ENCODE measurements at regions not wholly inside any gene's neighbourhood (a gene's known extent, or its start where the extent isn't known, plus 50 kb on each side); places are given as distances from the start of the nearest gene placed in this dataset.

GRCh38 chr7:106597751-106598546 is 63.0 kb downstream of the CCDC71L start:
- TF ChIP-seq, protein P1, sequence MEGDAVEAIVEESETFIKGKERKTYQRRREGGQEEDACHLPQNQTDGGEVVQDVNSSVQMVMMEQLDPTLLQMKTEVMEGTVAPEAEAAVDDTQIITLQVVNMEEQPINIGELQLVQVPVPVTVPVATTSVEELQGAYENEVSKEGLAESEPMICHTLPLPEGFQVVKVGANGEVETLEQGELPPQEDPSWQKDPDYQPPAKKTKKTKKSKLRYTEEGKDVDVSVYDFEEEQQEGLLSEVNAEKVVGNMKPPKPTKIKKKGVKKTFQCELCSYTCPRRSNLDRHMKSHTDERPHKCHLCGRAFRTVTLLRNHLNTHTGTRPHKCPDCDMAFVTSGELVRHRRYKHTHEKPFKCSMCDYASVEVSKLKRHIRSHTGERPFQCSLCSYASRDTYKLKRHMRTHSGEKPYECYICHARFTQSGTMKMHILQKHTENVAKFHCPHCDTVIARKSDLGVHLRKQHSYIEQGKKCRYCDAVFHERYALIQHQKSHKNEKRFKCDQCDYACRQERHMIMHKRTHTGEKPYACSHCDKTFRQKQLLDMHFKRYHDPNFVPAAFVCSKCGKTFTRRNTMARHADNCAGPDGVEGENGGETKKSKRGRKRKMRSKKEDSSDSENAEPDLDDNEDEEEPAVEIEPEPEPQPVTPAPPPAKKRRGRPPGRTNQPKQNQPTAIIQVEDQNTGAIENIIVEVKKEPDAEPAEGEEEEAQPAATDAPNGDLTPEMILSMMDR (IDR thresholded peaks at IDR 0.05): no peak
- TF ChIP-seq POLR2A (IDR thresholded peaks at IDR 0.05): no peak
- Histone ChIP-seq H3K9me3 (peaks cover 0 to 5% (median 0%) of the 10 kb centered on the region in 12 donors), H3K4me3 (peak overlapping the region in 9 of 12 donors; percentile 34 to 63 (median 48)), H3K4me1 (peaks cover 0 to 12% (median 0%) of the 10 kb centered on the region in 12 donors), H3K27me3 (no peaks in the 10 kb centered on the region), H3K27ac (peak overlapping the region in 4 of 12 donors; percentile 2 to 33 (median 26)), H3K36me3 (no peaks in the 10 kb centered on the region)
- ATAC-seq: no peak
- no peak for DNase-seq
- intact Hi-C loops (cut with DNase I): loop anchor here in 1 of 10 donors (10.0 kb wide), 1 partner anchor 63 kb away; no protein-coding TSS in a partner anchor
- WGBS, 4 donors: 87 to 92% (median 88%) methylated on average over 5 of the region's 5 CpGs

DNA sequence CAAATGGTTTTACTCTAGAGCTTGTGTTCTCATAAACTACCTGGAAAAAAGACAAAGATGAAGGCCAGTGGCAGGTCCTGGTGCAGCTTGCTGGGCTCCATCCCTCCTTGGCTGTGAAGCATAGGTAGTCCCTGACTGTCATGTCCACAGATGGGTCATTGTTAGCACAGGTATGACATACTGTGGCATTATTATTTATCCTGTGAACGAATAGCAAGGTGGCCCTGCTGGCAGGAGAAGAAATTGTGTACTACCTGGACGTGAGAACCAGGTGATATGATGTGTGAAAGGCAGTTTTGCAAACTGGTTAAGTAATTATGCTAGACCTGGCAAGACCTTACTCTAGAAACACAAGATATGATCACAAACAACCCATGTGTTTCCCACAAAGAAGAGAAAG is 63.9 kb downstream of the CCDC71L start:
- peaks cover 0 to 5% (median 0%) of the 10 kb centered on the region in 12 donors for H3K9me3 ChIP-seq
- 76 to 91% (median 86%) methylated on average over 2 of the region's 2 CpGs for WGBS, 4 donors
- intact Hi-C loops (cut with DNase I): loop anchor here in 1 of 10 donors (10.0 kb wide), 1 partner anchor 62 kb away; no protein-coding TSS in a partner anchor
- no peak overlapping the region for H3K4me3 ChIP-seq
- no peak overlapping the region for H3K27ac ChIP-seq
- DNase-seq (no peak), ATAC-seq (no peak)
- TF ChIP-seq POLR2A (IDR thresholded peaks at IDR 0.05): no peak
- TF ChIP-seq, protein P1 (IDR thresholded peaks at IDR 0.05): no peak
- peaks cover 0 to 12% (median 0%) of the 10 kb centered on the region in 12 donors for H3K4me1 ChIP-seq
- no peaks in the 10 kb centered on the region for H3K36me3 ChIP-seq
- H3K27me3 ChIP-seq: no peaks in the 10 kb centered on the region

DNA sequence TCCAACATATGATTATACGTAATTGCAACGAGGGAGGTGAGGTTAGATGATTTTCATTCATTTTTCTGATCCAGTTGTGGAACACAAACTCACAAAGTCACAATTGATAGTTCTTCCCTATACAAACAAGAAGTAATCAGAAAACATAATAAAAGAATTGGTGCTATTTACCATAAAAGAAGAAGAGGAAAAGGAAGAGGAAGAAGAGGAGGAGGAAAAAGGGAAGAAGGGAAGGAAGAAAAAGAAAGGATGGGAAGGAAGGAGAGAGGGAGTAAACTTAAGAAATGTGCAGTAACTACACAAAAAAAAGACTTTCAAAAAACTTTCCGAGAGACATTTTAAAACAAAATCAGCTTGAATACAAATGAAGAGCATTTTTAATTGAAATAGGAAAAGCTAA is 65.0 kb downstream of the CCDC71L start:
- Histone ChIP-seq H3K4me1 (peaks cover 0 to 12% (median 0%) of the 10 kb centered on the region in 12 donors), H3K36me3 (no peaks in the 10 kb centered on the region), H3K4me3 (no peak overlapping the region), H3K9me3 (peaks cover 0 to 5% (median 0%) of the 10 kb centered on the region in 12 donors), H3K27me3 (no peaks in the 10 kb centered on the region), H3K27ac (no peak overlapping the region)
- ATAC-seq (no peak), DNase-seq (no peak)
- TF ChIP-seq POLR2A (IDR thresholded peaks at IDR 0.05): no peak
- TF ChIP-seq, protein P1 (IDR thresholded peaks at IDR 0.05): no peak
- intact Hi-C loops (cut with DNase I): loop anchor here in 1 of 10 donors (10.0 kb wide), 1 partner anchor 61 kb away; no protein-coding TSS in a partner anchor
- WGBS, 4 donors: 77 to 87% (median 85%) methylated on average over 3 of the region's 3 CpGs

GRCh38 chr7:106593028-106593417 is 67.9 kb downstream of the CCDC71L start:
- Histone ChIP-seq H3K9me3 (peaks cover 0 to 5% (median 0%) of the 10 kb centered on the region in 12 donors), H3K27me3 (no peaks in the 10 kb centered on the region), H3K36me3 (no peaks in the 10 kb centered on the region), H3K27ac (no peak overlapping the region), H3K4me1 (peaks cover 0 to 8% (median 0%) of the 10 kb centered on the region in 12 donors), H3K4me3 (no peak overlapping the region)
- ATAC-seq (no peak), DNase-seq (no peak)
- TF ChIP-seq POLR2A (IDR thresholded peaks at IDR 0.05): no peak
- TF ChIP-seq, protein P1 (IDR thresholded peaks at IDR 0.05): no peak
- 90 to 96% (median 93%) methylated on average over 2 of the region's 2 CpGs for WGBS, 4 donors
- intact Hi-C loops (cut with DNase I): loop anchor here in 1 of 10 donors (10.0 kb wide), 1 partner anchor 58 kb away; no protein-coding TSS in a partner anchor
